ENCODE measurements at regions not wholly inside any gene's neighbourhood (a gene's known extent, or its start where the extent isn't known, plus 50 kb on each side); places are given as distances from the start of the nearest gene placed in this dataset.

GRCh38 chr18:26708806-26709716 lies 156.4 kb downstream of the AQP4 start:
- no peak overlapping the region for H3K4me2 ChIP-seq (ENCODE audit: insufficient read depth, low read length)
- intact Hi-C loops (cut with micrococcal nuclease) = no loop called here
- ChIA-PET POLR2A (no interaction called here), CTCF (no interaction called here)
- no peak overlapping the region for H3K9ac ChIP-seq (replicated peaks; ENCODE audit: extremely low read depth, insufficient read depth, low read length)
- DNase-seq (ENCODE audit: low read depth, low spot score) (no peak), FAIRE-seq (no peak)
- no peak overlapping the region for H3K27ac ChIP-seq (ENCODE audit: insufficient read depth, low read depth, low read length)
- H4K20me1 ChIP-seq (replicated peaks; ENCODE audit: control insufficient read depth, extremely low read depth, insufficient read depth, low read length) = no peaks in the 10 kb centered on the region
- no peak overlapping the region for H2AFZ ChIP-seq (ENCODE audit: low read depth, low read length)
- dilution Hi-C loops (cut with MboI; ENCODE audit: extremely low pct_ligation_motif_present, low sequenced_read_pairs) = no loop called here
- H3K4me3 ChIP-seq (replicated peaks in 1 of 3; ENCODE audit: insufficient read depth in 1 of 3, low read depth in 1 of 3, low read length in 3 of 3) = no peak overlapping the region
- H3K9me3 ChIP-seq (replicated peaks; ENCODE audit: control insufficient read depth, insufficient read depth, low read length) = no peaks in the 10 kb centered on the region
- TF ChIP-seq MYC (IDR thresholded peaks at IDR 0.05; ENCODE audit: low read depth, low read length) = no peak
- TF ChIP-seq POLR2AphosphoS5 (IDR thresholded peaks at IDR 0.05; ENCODE audit: insufficient read depth, low read depth, low read length) = no peak
- TF ChIP-seq, protein P1, sequence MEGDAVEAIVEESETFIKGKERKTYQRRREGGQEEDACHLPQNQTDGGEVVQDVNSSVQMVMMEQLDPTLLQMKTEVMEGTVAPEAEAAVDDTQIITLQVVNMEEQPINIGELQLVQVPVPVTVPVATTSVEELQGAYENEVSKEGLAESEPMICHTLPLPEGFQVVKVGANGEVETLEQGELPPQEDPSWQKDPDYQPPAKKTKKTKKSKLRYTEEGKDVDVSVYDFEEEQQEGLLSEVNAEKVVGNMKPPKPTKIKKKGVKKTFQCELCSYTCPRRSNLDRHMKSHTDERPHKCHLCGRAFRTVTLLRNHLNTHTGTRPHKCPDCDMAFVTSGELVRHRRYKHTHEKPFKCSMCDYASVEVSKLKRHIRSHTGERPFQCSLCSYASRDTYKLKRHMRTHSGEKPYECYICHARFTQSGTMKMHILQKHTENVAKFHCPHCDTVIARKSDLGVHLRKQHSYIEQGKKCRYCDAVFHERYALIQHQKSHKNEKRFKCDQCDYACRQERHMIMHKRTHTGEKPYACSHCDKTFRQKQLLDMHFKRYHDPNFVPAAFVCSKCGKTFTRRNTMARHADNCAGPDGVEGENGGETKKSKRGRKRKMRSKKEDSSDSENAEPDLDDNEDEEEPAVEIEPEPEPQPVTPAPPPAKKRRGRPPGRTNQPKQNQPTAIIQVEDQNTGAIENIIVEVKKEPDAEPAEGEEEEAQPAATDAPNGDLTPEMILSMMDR (IDR thresholded peaks at IDR 0.05; ENCODE audit: extremely low read depth in 1 of 2, insufficient read depth in 1 of 2, low read depth in 1 of 2, low read length in 2 of 2) = no peak
- TF ChIP-seq GATA2 (IDR thresholded peaks at IDR 0.05; ENCODE audit: insufficient read depth, insufficient read length, low read depth, low read length) = no peak
- TF ChIP-seq FOS (IDR thresholded peaks at IDR 0.05; ENCODE audit: borderline replicate concordance, insufficient read depth, low read length) = no peak
- no peak for TF ChIP-seq JUN (IDR thresholded peaks at IDR 0.05; ENCODE audit: borderline replicate concordance, insufficient read depth, insufficient read length, low read depth)
- TF ChIP-seq EZH2 (IDR thresholded peaks at IDR 0.05; ENCODE audit: borderline replicate concordance, low read depth, low read length, severe bottlenecking) = no peak
- no peak for TF ChIP-seq POLR2A (IDR thresholded peaks at IDR 0.05; ENCODE audit: low read depth, low read length)
- TF ChIP-seq, protein P2, sequence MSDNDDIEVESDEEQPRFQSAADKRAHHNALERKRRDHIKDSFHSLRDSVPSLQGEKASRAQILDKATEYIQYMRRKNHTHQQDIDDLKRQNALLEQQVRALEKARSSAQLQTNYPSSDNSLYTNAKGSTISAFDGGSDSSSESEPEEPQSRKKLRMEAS (IDR thresholded peaks at IDR 0.05; ENCODE audit: insufficient read depth, insufficient read length) = no peak
- no peaks in the 10 kb centered on the region for H3K27me3 ChIP-seq (ENCODE audit: control insufficient read depth in 2 of 2, insufficient read depth in 2 of 2, low read length in 2 of 2)
- no peaks in the 10 kb centered on the region for H3K36me3 ChIP-seq (ENCODE audit: control insufficient read depth in 2 of 2, extremely low read depth in 1 of 2, insufficient read depth in 2 of 2, low read length in 2 of 2)
- no TSS peak for BruUV-seq (replicated peaks)
- H3K4me1 ChIP-seq (ENCODE audit: control insufficient read depth, extremely low read depth, insufficient read depth, low read length) = no peaks in the 10 kb centered on the region
- H3K79me2 ChIP-seq (ENCODE audit: control insufficient read depth, insufficient read depth, low read length) = no peaks in the 10 kb centered on the region
- H3K9me1 ChIP-seq (replicated peaks; ENCODE audit: control insufficient read depth, extremely low read depth, insufficient read depth, low read length) = no peaks in the 10 kb centered on the region

Measured in endothelial cell of umbilical vein (primary cell).